ENCODE measurements at regions not wholly inside any gene's neighbourhood (a gene's known extent, or its start where the extent isn't known, plus 50 kb on each side); places are given as distances from the start of the nearest gene placed in this dataset.

DNA sequence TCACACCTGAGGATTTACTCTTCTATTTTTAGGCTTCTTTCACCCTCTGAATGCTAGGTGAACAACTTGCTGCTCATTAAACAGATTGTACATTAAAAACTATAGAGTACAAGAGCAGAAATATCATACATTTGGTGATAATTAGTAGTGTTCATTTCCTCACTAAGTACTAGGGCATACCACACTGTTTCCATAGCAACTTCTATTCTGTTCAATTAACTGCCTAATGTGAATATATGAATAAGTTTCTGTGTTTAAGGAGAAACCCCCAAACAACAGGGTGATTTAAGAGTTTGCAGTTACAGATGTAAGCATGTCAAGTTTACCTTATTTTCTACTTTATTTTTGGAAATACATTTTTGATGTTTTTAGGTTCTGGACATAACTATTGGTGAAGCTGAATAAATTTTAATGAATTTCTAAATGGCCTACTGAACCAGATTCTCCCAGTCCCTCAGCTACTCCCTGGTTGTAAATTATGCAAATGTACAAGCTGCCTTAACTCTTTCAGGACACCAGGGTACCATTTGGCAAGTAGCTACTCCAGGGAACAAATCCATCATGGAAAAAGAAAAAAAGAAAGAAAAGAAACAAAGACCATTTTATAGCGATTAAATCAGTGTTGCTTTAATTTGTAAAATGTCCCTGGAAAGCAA, 199.8 kb upstream of the NAV3 start (continued):
- TF ChIP-seq, protein P1, sequence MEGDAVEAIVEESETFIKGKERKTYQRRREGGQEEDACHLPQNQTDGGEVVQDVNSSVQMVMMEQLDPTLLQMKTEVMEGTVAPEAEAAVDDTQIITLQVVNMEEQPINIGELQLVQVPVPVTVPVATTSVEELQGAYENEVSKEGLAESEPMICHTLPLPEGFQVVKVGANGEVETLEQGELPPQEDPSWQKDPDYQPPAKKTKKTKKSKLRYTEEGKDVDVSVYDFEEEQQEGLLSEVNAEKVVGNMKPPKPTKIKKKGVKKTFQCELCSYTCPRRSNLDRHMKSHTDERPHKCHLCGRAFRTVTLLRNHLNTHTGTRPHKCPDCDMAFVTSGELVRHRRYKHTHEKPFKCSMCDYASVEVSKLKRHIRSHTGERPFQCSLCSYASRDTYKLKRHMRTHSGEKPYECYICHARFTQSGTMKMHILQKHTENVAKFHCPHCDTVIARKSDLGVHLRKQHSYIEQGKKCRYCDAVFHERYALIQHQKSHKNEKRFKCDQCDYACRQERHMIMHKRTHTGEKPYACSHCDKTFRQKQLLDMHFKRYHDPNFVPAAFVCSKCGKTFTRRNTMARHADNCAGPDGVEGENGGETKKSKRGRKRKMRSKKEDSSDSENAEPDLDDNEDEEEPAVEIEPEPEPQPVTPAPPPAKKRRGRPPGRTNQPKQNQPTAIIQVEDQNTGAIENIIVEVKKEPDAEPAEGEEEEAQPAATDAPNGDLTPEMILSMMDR (IDR thresholded peaks at IDR 0.05): no peak

DNA sequence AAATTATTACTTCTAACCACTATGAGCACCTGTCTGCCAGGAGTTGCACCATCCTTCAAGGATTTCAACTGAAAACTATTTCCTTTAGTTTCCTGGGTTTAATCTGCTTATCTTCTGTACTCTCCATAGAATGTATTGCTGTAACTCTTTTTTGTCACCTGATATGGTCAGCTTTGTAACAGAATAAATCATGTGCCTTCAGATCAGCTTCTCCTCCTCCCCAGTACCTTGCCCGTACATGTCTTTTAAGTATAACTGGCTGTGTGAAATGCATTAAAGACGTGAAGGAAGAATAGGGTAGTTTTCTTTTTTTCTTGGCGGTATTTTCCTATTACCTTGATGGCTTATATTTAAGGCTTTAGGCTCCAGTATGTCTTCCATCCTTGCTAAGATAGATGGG, 200.3 kb upstream of the NAV3 start:
- no peak overlapping the region for H3K4me3 ChIP-seq (ENCODE audit: low read depth in 2 of 2, low read length in 1 of 2)
- DNase-seq: no peak
- no peak overlapping the region for H3K27ac ChIP-seq (ENCODE audit: low read depth in 2 of 2, low read length in 1 of 2)
- H3K4me1 ChIP-seq (ENCODE audit: control insufficient read depth in 1 of 2, insufficient read depth in 2 of 2, low read depth in 1 of 2, low read length in 1 of 2): no peaks in the 10 kb centered on the region; a peak in 1 of 4 replicates
- no peak overlapping the region for H2AFZ ChIP-seq (ENCODE audit: low read depth)
- WGBS (ENCODE audit: low lambda C conversion rate): 64% methylated on average over 3 of the region's 3 CpGs
- CTCF ChIA-PET: no interaction called here
- no peaks in the 10 kb centered on the region for H3F3A ChIP-seq (replicated peaks; ENCODE audit: insufficient read depth)
- 0 out of 2 replicates have a peak, but pooled peaks cover 10% of the 10 kb centered on the region for H3K9me3 ChIP-seq
- TF ChIP-seq TEAD4 (IDR thresholded peaks at IDR 0.05; ENCODE audit: borderline replicate concordance, insufficient read depth) (no peak), SMC3 (IDR thresholded peaks at IDR 0.05; ENCODE audit: low read depth, low read length) (no peak), GABPA (IDR thresholded peaks at IDR 0.05; ENCODE audit: low read depth) (no peak), TCF12 (IDR thresholded peaks at IDR 0.05) (no peak), FOXM1 (IDR thresholded peaks at IDR 0.05; ENCODE audit: low read depth) (no peak), RFX5 (IDR thresholded peaks at IDR 0.05; ENCODE audit: low read length) (no peak), MXI1 (IDR thresholded peaks at IDR 0.05; ENCODE audit: low read depth, low read length) (no peak), EP300 (IDR thresholded peaks at IDR 0.05; ENCODE audit: borderline replicate concordance in 1 of 2, low read depth in 1 of 2, low read length in 1 of 2) (no peak), FOXJ3 (CRISPR knock-in tag; IDR thresholded peaks at IDR 0.05) (no peak), GATA2 (CRISPR knock-in tag; IDR thresholded peaks at IDR 0.05) (no peak), NFIC (IDR thresholded peaks at IDR 0.05; ENCODE audit: borderline replicate concordance) (no peak), CHD2 (IDR thresholded peaks at IDR 0.05; ENCODE audit: low read length, partially characterized antibody) (no peak), EZH2phosphoT487 (IDR thresholded peaks at IDR 0.05; ENCODE audit: borderline replicate concordance, low read depth) (no peak)
- TF ChIP-seq, protein P2, sequence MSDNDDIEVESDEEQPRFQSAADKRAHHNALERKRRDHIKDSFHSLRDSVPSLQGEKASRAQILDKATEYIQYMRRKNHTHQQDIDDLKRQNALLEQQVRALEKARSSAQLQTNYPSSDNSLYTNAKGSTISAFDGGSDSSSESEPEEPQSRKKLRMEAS (IDR thresholded peaks at IDR 0.05; ENCODE audit: low read depth): no peak
- TF ChIP-seq, protein P3, sequence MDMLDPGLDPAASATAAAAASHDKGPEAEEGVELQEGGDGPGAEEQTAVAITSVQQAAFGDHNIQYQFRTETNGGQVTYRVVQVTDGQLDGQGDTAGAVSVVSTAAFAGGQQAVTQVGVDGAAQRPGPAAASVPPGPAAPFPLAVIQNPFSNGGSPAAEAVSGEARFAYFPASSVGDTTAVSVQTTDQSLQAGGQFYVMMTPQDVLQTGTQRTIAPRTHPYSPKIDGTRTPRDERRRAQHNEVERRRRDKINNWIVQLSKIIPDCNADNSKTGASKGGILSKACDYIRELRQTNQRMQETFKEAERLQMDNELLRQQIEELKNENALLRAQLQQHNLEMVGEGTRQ (IDR thresholded peaks at IDR 0.05; ENCODE audit: borderline replicate concordance, low read depth, low read length): no peak
- TF ChIP-seq, protein P4, sequence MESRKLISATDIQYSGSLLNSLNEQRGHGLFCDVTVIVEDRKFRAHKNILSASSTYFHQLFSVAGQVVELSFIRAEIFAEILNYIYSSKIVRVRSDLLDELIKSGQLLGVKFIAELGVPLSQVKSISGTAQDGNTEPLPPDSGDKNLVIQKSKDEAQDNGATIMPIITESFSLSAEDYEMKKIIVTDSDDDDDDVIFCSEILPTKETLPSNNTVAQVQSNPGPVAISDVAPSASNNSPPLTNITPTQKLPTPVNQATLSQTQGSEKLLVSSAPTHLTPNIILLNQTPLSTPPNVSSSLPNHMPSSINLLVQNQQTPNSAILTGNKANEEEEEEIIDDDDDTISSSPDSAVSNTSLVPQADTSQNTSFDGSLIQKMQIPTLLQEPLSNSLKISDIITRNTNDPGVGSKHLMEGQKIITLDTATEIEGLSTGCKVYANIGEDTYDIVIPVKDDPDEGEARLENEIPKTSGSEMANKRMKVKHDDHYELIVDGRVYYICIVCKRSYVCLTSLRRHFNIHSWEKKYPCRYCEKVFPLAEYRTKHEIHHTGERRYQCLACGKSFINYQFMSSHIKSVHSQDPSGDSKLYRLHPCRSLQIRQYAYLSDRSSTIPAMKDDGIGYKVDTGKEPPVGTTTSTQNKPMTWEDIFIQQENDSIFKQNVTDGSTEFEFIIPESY (IDR thresholded peaks at IDR 0.05; ENCODE audit: borderline replicate concordance, low read depth): no peak
- no peaks in the 10 kb centered on the region for H4K20me1 ChIP-seq (ENCODE audit: insufficient read depth)
- H3K27me3 ChIP-seq (ENCODE audit: insufficient read depth): no peaks in the 10 kb centered on the region
- H3K9ac ChIP-seq: no peak overlapping the region
- no peaks in the 10 kb centered on the region for H3K79me2 ChIP-seq (ENCODE audit: insufficient read depth)
- no peak overlapping the region for H3K4me2 ChIP-seq
- POLR2A ChIA-PET: no interaction called here
- no peaks in the 10 kb centered on the region for H3K9me2 ChIP-seq
- peaks cover 0 to 4% of the 10 kb centered on the region in 2 experiments for H3K36me3 ChIP-seq (replicated peaks in 1 of 2; ENCODE audit: control insufficient read depth in 1 of 2, insufficient read depth in 2 of 2, low read length in 1 of 2)
